HCEC 1CT (cell line): ENCODE measurements at regions not wholly inside any gene's neighbourhood (a gene's known extent, or its start where the extent isn't known, plus 50 kb on each side); places are given as distances from the start of the nearest gene placed in this dataset.
"Not testable (repeated sequence)": the region's sequence is repeated elsewhere in the genome, so short reads cannot be mapped to it uniquely, and the experiment has no call there.

ENCODE experiments used
- DNase-seq: peaks from one replicate; pipeline ENCODE4 v3.0.0-alpha.2; 2017

DNA sequence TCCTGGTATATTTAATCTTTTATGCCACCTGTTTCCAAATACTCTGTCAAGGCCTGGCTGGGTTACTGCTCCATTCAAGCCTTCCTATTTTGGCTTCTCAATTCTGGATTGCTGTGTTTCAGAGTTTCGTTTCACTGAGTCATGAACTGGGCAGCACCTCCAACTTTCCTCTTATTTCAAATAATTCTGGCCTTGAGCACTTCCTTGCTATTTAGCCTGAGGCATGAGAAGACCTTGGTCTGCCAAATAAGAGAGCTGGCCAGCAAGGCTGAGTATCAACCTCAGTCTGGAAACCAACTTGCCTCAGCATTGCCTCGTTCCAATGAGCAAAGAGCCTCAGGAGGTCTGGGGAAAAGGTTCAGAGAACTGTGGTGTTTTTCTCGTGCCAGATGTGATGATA lies 66.6 kb downstream of the TNFAIP3 start:
- no peak for DNase-seq

DNA sequence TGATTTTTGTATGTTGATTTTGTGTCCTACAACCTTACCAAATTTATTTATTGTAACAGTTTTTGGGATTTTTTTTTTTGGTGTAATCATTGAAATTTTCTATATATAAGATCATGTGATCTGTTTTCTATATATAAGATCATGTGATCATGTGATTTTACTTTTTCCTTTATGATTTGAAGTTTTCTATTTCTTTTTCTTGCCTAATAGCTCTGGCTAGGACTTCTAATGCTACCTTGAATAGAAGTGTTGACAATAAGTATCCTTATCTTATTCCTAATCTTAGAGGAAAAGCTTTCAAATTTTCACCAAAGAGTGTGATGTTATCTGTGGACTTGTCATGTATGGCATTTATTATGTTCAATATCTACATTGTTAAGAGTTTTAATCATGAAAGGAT lies 69.7 kb downstream of the TNFAIP3 start:
- DNase-seq, result no peak

DNA sequence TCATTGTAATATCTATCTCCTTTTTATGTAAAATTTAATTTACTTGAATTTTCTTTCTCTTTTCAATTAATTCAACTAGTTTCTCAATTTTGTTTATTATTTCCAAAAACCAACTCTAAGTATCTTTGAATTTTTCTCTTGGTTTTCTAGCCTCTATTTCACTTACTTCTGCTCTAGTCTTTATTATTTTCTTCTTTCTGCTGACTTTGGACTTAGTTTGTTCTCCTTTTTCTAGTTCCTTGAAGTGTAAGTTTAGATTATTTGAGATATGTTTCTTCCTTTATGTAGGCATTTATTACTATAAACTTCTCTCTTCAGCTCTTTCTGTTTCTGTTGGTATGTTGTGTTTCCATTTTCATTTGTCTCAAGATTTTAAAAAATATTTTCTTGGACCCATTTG lies 70.8 kb downstream of the TNFAIP3 start:
- no peak for DNase-seq

DNA sequence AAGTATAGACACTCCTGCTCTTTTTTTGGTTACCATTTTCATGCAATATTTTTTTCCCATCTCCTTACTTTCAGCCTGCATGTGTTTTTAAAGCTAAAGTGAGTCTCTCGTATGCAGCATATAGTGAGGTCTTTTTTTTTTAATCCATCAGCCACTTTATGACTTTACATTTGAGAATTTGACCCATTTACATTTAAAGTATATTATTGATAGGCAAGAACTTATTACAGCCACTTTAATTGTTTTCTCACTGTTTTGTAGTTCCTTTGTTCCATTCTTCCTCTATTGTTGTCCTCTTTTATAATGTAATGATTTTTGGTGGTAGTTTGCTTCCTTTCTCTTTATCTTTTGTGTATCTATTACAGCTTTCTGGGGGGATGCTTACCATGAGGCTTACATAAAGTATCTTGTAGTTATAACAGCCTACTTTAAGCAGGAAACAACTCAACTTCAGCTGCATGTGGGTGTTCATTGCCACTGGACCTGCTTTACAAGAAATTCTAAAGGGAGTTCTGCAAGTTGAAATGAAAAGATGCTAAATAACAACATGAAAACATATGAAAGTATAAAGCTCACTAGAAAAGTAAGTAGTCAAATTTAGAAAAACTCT lies 71.8 kb downstream of the TNFAIP3 start:
- no peak for DNase-seq

DNA sequence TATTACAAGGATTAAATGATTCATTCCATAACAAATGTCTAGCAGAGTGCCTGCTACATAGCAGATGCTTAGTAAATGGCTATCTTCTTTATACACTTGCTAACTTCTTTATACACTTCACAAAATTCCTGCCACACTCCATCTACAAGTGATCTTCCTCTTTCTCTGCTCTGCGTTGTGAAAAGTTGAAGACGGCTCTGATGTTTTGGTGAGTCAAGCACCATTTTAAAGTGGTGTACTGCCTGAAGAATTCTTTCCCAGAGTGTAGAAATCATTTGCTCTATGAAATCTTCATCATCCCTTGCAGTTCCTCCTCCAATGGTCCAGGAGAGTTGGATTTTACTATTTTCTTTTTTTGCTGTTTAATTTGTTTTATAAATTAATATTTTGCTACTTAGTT lies 74.9 kb downstream of the TNFAIP3 start:
- no peak for DNase-seq

DNA sequence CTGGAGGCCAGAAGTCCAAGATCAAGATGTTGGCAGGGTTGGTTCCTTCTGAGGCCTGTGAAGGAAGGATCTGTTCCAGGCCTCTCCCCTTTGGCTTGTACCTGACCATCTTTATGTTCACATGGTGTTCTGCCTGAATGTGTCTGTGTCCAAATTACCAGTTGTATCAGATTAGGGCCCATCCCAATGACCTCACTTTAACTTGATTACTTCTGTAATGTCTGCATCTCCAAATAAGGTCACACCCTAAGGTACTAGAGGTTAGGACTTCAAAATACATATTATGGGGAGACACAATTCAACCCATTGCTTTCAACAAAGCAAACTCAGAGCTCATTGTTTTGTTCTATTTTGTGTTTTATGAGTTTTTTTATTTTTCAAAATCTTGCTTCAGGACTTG lies 75.7 kb downstream of the TNFAIP3 start:
- no peak for DNase-seq

DNA sequence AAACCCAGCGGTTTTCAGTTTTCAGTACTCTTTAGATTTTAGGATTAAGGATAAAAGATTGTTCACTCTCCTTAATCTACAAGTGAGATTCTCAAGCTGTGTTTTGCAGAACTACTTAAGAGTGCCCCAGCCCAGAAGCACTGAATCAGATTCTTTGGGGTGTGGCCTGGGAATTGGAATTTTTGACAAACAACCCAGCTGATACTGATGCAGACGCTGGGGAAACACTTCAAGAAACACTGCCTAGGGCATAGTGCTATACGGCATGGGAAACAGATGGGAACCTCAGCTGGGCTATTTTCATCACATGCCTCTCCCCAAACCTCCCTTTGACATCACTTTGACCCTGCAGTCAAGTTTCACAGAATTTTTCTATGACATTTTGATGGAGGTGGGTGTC lies 77.3 kb downstream of the TNFAIP3 start:
- DNase-seq, result not testable (repeated sequence)

DNA sequence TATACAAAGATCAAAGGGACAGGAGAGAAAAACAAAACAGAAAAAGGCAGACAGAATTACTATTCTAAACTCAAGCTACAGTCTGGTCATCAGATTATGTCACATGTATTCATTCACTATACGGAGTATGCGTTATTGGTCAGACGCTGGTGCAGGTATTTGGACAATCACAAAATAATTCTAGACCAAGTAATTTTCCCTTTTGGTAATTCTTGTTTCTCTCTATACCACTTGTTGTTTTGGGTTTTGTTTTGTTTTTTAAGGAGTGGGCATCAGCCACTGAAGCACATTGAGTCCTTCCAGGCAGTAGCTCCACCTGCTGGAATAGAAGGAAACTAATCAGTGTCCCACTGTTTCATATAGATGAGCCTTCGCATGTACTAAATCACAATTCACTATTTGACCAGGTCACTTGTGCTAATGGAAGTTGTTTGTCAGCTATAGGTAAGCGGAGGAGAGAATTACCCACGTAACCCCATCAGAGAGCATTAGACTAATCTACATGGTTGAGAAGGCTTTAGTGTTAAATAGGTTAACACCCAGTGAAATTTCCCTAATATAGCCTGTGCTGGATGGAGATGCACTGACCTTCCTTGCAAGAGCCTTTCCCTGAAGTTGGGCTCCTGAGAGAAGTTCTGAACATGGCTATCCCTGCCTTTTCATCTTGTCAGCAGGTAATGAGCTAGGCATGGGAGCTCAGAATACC lies 77.9 kb downstream of the TNFAIP3 start:
- peak; percentile 33 for DNase-seq

DNA sequence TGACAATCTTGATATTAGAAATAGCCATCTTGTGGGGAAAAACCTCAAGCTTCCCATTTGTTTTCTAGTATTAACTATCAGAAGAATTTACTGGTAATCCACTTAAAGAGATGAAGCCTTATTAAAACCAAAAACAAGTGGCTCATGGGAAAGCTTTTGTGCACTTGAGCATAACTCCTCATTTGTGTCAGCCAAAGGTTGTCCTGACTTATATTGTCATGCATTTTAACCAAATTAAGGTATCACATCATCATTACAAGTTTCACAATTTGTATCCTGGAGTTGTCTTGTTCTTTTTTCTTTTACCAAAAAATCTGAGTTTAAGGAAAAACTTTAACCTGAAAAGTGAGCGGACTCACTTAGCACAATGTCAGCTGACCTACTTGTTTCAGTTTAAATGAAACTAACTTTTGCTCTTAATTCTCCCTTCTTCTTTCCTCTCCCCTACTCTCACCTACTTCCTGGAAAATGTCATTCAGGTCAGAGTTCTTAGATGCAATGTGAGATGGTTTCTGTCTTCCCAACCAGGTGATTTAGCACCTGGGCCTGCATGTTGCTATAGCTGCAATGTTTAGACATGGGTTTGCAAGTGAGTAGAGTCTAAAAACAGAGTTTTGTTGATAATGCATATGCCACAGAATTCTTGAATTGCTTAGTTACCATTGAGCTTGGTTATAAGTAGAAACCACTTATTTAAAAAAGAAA lies 82.8 kb downstream of the TNFAIP3 start:
- DNase-seq, result no peak

DNA sequence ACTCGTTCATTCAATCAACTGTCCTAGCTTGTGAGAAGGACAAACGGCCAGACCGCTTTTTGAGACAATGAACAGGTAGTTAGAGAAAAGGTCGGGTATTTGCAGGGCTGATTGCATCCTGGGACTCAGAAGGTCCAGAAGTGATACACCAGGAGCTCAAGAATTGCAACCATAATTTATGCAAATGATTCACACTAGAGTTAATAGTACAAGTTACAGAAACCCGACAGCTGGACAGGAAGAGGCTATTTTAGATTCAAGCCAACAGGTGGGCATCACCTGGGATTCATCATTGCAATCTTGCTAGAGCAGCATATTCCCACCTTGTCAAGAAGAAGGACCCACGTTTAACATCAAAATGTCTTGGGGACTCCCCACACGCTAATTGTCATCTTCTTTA lies 83.5 kb downstream of the TNFAIP3 start:
- DNase-seq, result no peak

DNA sequence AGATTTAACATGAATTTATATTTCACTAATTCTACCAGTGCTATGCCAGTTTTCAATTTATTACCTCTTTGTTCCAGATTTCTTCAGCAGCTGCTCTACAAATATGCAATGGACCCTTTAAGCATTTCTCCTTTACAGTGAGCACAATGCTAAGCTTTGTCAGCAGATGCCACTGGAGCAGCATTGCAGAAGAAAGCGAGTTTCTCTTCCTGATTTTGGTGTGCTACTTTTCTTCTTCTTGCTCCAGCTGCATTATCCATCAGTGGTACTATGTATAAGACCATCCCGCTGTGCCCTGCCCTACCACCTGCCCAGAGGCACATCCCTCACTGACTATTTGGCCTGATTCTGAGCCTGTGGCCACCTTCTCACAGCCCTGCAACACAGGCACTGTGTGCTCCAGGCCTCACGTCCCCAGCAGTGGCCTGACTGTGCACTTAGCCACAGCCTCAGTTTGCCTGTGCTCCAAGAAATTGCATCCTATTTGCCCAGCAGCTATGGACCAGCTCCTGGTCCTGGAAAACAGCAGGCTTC lies 84.1 kb downstream of the TNFAIP3 start:
- no peak for DNase-seq

DNA sequence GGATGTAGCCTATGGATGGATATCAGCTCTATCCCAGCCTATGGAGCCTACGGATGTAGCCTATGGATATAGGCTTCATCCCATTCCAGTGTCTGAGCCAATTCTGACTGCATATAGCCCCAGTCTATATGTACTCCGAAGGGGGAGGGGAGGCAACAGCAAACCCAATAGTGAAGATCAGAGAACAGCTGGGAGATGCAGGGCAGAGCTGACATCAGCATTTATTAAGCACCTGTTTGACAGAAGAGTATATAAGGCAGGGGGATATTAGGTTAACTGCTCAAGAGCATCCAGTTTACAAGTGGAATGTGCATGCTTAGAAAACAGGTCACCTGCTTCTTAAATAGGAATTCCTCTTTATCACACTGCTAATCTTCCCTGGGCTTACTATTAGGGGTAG lies 85.2 kb downstream of the TNFAIP3 start:
- DNase-seq, result no peak

DNA sequence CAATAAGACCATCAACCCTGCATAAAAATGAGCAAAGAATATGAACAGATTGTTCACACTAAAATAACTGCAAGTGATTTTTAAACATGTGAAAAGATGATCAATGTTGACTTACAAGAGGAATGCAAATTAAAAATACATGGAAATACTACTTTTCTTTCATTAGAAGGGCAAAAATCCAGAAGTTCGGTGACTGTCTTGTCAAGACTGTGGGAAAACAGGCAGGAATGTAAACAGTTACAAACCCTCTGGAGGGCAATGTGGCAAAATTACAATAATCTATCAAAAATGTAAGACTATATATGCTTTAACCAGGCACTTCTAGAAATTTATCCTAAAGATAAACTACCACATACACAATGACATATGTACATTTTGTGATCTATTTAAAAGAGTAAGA lies 86.7 kb downstream of the TNFAIP3 start:
- DNase-seq, result no peak

DNA sequence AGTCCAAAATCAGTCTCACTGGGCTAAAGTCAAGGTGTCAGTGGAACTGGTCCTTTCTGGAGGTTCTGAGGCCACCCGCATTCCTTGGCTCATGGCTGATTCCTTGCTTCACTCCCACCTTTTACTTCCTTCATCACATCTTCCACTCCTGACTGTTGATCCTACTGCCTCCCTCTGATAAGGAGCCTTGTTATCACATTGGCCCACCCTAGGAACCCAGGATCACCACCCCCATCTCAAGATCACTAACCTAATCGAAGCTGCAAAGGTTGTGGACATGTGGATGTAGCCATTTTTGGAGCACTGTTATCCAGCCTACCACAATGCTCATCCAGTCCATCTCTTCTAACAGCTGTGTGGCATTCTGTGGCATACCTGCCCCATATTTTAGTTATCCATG lies 87.2 kb downstream of the TNFAIP3 start:
- no peak for DNase-seq

DNA sequence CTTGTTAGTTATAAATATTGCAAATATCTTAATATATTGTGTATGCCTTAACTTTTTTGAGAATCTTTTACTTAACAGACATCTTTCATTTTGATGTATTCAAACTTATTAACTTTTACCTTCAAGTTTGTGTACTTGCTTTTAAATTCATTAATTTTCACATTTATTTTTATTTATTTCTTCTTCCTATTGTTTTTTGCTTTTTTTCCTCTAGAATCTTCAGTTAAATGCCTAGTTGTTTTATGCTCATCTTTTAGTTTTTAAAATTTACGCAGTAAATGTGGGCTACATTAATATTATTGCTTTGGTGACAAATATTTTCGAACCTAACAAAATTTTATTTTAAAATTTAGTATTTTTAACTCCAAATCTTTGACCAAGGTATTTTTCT lies 89.0 kb downstream of the TNFAIP3 start:
- DNase-seq, result no peak

DNA sequence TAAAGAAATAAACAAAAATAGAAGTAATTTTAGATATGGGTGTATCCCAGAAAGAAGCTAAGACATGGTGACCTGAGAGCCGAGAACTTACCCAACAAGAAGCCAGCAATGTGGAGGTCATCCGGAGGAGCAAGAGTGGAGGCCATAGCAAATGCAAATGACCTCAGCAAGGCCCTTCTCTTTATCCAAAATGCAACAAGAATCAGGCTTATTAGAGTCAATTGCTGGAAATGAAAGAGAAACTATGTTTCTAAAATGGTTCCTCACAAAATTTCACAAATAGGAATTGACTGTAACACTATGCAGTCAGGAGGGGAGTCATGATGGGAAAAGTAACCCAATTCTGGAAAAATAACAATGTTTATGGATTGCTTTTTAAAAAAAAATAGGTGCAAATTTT lies 90.4 kb downstream of the TNFAIP3 start:
- no peak for DNase-seq

DNA sequence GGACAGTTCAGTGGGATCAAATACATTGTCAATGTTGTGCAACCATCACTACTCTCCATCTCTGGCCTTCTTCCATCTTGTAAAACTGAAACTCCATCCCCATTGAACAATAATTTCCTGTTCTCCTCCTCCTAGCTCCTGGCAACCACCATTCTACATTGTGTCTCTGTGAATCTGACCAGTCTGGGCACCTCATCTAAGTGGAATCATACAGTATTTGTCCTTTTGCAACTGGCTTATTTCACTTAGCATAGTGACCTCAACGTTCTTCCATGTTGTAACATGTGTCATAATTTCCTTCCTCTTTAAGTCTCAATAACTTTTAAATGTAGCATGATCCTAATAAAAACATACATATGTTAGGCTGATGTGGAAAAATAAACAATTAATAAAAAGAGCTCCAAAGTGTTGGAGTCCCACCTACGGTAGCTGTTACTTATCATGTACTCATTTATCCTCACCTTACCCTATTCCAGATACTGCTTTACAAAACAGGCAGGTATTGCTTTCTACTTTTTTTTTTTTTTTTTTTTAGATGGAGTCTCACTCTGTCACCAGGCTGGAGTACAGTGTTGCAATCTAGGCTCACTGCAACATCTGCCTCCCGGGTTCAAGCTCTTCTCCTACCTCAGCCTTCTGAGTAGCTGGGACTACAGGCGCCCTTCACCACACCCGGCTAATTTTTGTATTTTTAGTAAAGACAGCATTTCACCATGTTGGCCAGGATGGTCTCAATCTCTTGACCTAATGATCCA lies 91.9 kb downstream of the TNFAIP3 start:
- DNase-seq, result no peak

DNA sequence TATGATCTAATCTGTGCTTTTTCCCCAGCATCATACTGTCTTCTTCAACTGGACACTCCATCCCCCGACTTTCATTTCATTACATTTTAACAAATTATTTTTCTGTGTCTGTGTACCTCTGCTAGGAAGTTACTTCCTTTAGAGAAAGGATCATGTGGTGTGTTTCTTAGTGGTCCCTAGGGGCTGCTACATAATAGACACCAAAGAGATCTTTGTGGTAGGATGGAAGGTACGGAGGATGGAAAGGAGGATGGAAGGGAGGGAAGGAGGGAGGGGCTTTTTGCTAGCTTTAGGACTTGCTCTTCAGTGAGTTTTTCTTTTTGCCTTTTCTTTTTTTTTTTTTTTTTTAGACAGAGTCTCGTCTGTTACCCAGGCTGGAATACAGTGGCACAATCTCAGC lies 95.7 kb downstream of the TNFAIP3 start:
- DNase-seq, result no peak

DNA sequence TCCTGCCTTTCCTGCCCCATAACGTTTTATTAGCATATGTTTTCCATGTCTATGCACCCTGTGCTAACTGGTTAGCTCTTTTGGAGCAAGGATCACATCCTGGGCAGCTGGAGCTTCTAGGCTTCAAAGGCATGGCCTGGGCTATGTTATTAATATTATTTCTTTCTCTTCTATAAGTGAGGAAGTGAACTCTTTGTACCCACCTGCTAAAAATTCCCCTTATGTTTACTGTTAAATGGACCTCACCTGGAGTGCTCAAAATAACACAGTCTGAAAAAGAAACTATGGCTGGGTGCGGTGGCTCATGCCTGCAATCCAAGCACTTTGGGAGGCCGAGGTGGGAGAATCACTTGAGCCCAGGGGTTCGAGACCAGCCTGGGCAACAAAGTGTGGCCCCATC lies 97.8 kb downstream of the TNFAIP3 start:
- no peak for DNase-seq

DNA sequence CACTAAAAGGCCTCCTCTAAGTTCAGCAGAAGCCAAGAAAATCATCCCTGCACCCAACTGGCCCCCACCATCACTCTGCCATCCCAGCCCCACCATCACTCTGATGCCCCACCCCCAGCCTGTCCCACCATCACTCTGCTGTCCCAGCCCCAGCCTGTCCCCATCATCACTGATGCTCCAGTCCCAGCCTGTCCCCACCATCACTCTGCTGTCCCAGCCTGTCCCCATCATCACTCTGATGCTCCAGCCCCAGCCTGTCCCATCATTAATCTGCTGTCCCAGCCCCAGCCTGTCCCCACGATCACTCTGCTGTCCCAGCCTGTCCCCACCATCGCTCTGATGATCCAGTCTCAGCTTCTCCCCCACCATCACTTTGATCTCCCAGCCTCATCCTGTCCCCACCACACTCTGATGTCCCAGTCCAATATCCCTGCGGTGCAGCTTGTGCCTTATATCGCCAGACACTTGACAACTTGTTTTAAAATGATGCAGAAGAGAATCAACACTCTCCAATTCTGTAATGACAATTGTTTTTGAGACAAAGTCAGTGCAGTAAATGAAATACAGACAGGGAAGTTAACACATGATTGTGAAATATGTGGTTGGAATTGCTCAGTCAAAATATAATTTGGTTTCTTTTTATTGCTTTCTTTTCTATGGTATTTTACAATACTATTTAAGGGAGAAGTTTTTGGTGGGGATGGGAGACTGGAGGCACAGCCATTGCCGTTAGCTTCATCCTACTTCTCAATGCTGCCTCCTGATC lies 100.8 kb downstream of the TNFAIP3 start:
- DNase-seq, result no peak

DNA sequence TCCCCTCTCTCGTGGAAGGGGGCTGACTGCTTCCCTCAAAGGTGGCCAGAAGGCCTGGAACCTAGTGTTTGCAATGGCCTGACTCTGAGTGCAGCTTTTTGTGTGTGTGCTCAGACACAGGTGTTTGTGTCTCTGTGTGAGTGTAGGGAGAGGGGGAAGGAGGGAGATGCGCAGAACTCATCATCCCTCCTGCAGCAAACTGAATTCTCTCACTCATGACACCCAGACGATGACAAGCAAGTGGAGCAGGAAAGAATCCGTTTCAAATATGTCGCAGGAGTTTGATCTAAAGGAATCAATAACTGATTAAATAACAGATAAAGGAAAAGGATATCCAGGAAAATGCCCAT lies 101.4 kb downstream of the TNFAIP3 start:
- DNase-seq, result no peak

DNA sequence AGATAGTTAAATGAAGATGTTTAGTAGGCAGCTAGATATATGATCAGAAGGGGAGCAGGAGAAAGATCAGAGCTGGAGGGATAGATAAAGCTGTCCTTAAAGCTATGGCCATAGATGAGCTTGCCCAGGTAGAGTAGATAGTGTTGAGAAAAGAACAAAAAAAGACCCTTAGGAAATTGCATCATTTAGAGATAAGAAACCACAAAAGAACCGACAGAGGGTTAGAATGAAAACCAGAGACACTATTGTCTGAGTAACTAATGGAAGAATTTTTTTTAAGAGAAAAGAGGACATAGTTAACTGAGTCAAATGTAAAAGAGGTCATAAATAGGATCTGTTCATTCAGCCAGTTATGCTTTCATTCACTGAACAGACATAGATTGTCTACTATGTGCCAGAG lies 101.8 kb downstream of the TNFAIP3 start:
- no peak for DNase-seq

DNA sequence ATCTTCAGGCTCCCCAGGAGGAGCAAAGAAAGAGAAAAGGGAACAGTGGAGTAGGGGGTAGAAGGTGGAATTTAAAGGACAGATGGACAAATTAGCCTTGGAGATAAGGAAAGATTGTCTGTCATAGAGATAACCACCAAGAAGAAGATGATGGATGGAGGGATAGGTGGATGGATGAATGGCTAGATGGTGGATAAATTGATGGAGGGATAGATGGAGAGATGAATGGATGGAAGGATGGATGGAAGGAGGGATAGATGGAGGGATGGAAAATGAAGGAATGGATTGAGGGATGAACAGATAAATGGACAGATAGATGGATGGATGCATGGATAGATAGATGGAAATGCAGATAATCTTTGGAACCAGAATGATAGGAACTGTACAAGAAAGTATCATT lies 102.8 kb downstream of the TNFAIP3 start:
- no peak for DNase-seq
